Kidney epithelial cell (primary cell): ENCODE measurements at regions not wholly inside any gene's neighbourhood (a gene's known extent, or its start where the extent isn't known, plus 50 kb on each side); places are given as distances from the start of the nearest gene placed in this dataset.

Experiments used
- DNase-seq: peaks from one replicate; pipeline ENCODE4 v3.0.0-alpha.2; 2010; ENCODE audit warnings: low read depth
- H3K27me3 ChIP-seq: 2 replicates; pipeline ENCODE4 v1.6.0; 2011; ENCODE audit warnings: low read length; ENCODE audit not compliant: control insufficient read depth, insufficient read depth
- H3K36me3 ChIP-seq: 2 replicates; pipeline ENCODE4 v1.5.1; 2011; ENCODE audit warnings: low read length; ENCODE audit not compliant: control insufficient read depth, insufficient read depth
- H3K4me3 ChIP-seq: 2 replicates; pipeline ENCODE4 v1.5.1; 2011; ENCODE audit warnings: low read depth, mild to moderate bottlenecking, control low read depth, low read length
- CTCF ChIP-seq: IDR thresholded peaks from 2 replicates; pipeline ENCODE4 v1.5.1; 2011; ENCODE audit warnings: mild to moderate bottlenecking, moderate library complexity, low read length, control low read depth, inconsistent platforms; ENCODE audit not compliant: insufficient read depth, poor library complexity, severe bottlenecking

DNA sequence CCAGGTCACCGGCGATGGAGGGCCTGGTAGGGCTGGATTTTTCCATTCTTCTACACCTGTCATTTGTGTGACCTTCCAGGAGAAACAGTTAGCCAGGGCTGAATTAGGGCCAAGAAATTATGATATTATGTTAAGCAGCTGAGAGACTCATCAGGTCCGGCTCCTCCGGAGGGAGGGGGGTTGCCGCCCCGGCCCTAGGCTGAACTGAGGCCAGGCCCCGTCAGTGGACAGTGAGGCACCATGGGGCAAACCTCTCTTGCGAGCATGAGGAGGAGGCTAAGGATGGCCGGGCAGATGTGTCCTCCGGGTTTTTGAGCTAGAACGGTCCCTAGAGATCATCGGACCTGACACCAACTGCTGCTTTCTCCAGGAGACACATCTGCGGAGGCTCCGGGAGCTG lies 150.1 kb downstream of the SOX11 start:
- no peaks in the 10 kb centered on the region for H3K27me3 ChIP-seq
- no peak for DNase-seq
- H3K4me3 ChIP-seq = no peak overlapping the region
- no peak for TF ChIP-seq CTCF
- H3K36me3 ChIP-seq = no peaks in the 10 kb centered on the region

GRCh38 chr2:5845798-5846330 lies 153.7 kb downstream of the SOX11 start:
- Histone ChIP-seq H3K27me3 (no peaks in the 10 kb centered on the region), H3K36me3 (no peaks in the 10 kb centered on the region), H3K4me3 (no peak overlapping the region)
- no peak for DNase-seq
- TF ChIP-seq CTCF = no peak

DNA sequence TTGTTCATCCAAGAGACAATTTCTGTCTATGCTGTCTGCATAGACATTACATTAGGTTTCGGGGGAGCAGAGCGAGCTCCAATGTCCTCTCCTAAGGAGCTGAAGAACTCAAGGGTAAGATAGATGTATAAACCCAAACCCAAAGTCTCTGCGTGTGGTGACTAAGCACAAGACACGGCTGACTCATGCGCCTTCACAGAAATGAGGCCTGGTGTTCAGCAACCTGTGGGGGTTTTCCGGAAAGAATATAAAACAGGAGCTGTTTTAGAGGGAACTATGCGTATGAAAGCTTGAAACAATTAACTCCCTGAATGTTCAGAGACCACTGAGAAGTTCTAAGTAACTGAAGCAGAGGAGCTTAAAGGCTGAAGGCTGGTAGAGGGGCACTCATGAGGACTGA lies 154.7 kb downstream of the SOX11 start:
- Histone ChIP-seq H3K27me3 (no peaks in the 10 kb centered on the region), H3K36me3 (no peaks in the 10 kb centered on the region), H3K4me3 (no peak overlapping the region)
- DNase-seq = no peak
- TF ChIP-seq CTCF = no peak

GRCh38 chr2:5849562-5849961 lies 157.4 kb downstream of the SOX11 start:
- TF ChIP-seq CTCF = no peak
- Histone ChIP-seq H3K27me3 (no peaks in the 10 kb centered on the region), H3K4me3 (no peak overlapping the region), H3K36me3 (no peaks in the 10 kb centered on the region)
- no peak for DNase-seq

DNA sequence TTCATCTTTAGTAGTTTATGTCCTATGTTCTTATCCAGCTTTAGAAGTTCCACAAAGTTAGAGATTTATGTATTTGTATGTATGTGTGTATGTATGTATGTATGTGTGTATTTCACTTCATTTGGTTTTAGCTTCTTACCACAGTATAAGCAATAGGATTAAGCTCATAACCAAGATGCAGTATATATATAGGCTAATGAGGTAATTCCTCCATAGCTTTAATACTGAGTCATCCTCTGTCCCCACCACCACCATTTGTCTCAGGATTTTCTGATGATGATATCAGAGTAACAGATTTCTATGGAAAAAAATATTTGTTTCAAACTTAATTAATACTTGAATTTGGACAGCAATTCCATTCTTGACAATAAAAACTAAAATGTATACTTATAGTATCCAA lies 159.2 kb downstream of the SOX11 start:
- TF ChIP-seq CTCF = no peak
- Histone ChIP-seq H3K27me3 (no peaks in the 10 kb centered on the region), H3K4me3 (no peak overlapping the region), H3K36me3 (no peaks in the 10 kb centered on the region)
- DNase-seq = no peak

- Histone ChIP-seq H3K36me3 (no peaks in the 10 kb centered on the region), H3K4me3 (no peak overlapping the region), H3K27me3 (no peaks in the 10 kb centered on the region)
- DNase-seq = no peak
- no peak for TF ChIP-seq CTCF
These were observed 162.6 kb downstream of the SOX11 start for GRCh38 chr2:5854797-5855196.
